GM10266 (cell line): ENCODE measurements at regions not wholly inside any gene's neighbourhood (a gene's known extent, or its start where the extent isn't known, plus 50 kb on each side); places are given as distances from the start of the nearest gene placed in this dataset.

Source experiments
- DNase-seq: peaks from one replicate; pipeline ENCODE4 v3.0.0; 2012; ENCODE audit errors: extremely low spot score
- CTCF ChIP-seq: IDR thresholded peaks from 2 replicates; pipeline ENCODE4 v1.5.1; 2012; ENCODE audit warnings: mild to moderate bottlenecking, low read depth; ENCODE audit not compliant: control insufficient read depth, insufficient read depth; ENCODE audit errors: missing control alignments

GRCh38 chr7:123282181-123282580 lies 82.4 kb upstream of the SLC13A1 start:
- DNase-seq: no peak
- no peak for TF ChIP-seq CTCF

GRCh38 chr7:123279949-123280348 lies 80.2 kb upstream of the SLC13A1 start:
- DNase-seq: no peak
- no peak for TF ChIP-seq CTCF

- TF ChIP-seq CTCF: no peak
- no peak for DNase-seq
These were observed 75.4 kb upstream of the SLC13A1 start for GRCh38 chr7:123275036-123275753.

GRCh38 chr7:123273185-123273584 lies 73.4 kb upstream of the SLC13A1 start:
- DNase-seq: no peak
- TF ChIP-seq CTCF: no peak

- DNase-seq: no peak
- no peak for TF ChIP-seq CTCF
These were observed 72.1 kb upstream of the SLC13A1 start for GRCh38 chr7:123271856-123272255.

- DNase-seq: no peak
- no peak for TF ChIP-seq CTCF
These were observed 71.5 kb upstream of the SLC13A1 start for GRCh38 chr7:123271231-123271630.

- DNase-seq: no peak
- no peak for TF ChIP-seq CTCF
These were observed 70.8 kb upstream of the SLC13A1 start for GRCh38 chr7:123270570-123270969.
